Natural killer cell (primary cell): ENCODE measurements at regions not wholly inside any gene's neighbourhood (a gene's known extent, or its start where the extent isn't known, plus 50 kb on each side); places are given as distances from the start of the nearest gene placed in this dataset.

Experiments
- ATAC-seq, 3 donors: fragments of 150-1000 bp in 2 of 3; fragments of 200-7000 bp in 1 of 3; cut with Tn5 transposase; 1 replicate in 1 of 3; 2 replicates in 2 of 3; pipeline ENCODE4 v1.10.0; 2021; ENCODE audit warnings: mild to moderate bottlenecking in 2 of 3, moderate library complexity in 2 of 3
- DNase-seq, 2 donors: peaks; one replicate each; pipeline versions ENCODE4 v3.0.0 to v3.0.0-alpha.2; 2013 to 2021; ENCODE audit warnings: mixed read lengths in 1 of 2
- H3K27ac ChIP-seq: one replicate; pipeline ENCODE4 v1.5.1; 2013; ENCODE audit warnings: mild to moderate bottlenecking, low read length
- H3K27me3 ChIP-seq: one replicate; pipeline ENCODE4 v1.6.1; 2013; ENCODE audit warnings: low read length; ENCODE audit not compliant: control insufficient read depth, insufficient read depth
- H3K36me3 ChIP-seq: one replicate; pipeline ENCODE4 v1.6.1; 2013; ENCODE audit warnings: low read length; ENCODE audit not compliant: control insufficient read depth, insufficient read depth
- H3K4me1 ChIP-seq: one replicate; pipeline ENCODE4 v1.6.1; 2013; ENCODE audit warnings: low read length; ENCODE audit not compliant: control insufficient read depth, insufficient read depth
- H3K4me3 ChIP-seq: one replicate; pipeline ENCODE4 v1.5.1; 2013; ENCODE audit warnings: low read length
- H3K9me3 ChIP-seq: one replicate; pipeline ENCODE4 v1.6.1; 2013; ENCODE audit warnings: low read length; ENCODE audit not compliant: control insufficient read depth, insufficient read depth
- H3K27ac Mint-ChIP-seq, 2 donors: one replicate each; pipeline ENCODE4 v1.8.0; 2022; ENCODE audit warnings: mild to moderate bottlenecking in 2 of 2, mixed read lengths in 2 of 2, moderate library complexity in 1 of 2
- H3K27me3 Mint-ChIP-seq, 2 donors: one replicate each; pipeline ENCODE4 v1.8.0; 2022; ENCODE audit warnings: low read depth in 2 of 2, mixed read lengths in 2 of 2
- H3K36me3 Mint-ChIP-seq: one replicate; pipeline ENCODE4 v1.8.0; 2022; ENCODE audit warnings: mixed read lengths
- H3K4me1 Mint-ChIP-seq, 2 donors: one replicate each; pipeline ENCODE4 v1.8.0; 2022; ENCODE audit warnings: mixed read lengths in 2 of 2
- H3K4me3 Mint-ChIP-seq: one replicate; pipeline ENCODE4 v1.8.0; 2022; ENCODE audit warnings: mild to moderate bottlenecking, moderate library complexity, mixed read lengths
- H3K9me3 Mint-ChIP-seq, 2 donors: one replicate each; pipeline ENCODE4 v1.8.0; 2022; ENCODE audit warnings: mixed read lengths in 2 of 2
- CTCF ChIP-seq: fragments of 200-600 bp; IDR thresholded peaks from one replicate; pipeline ENCODE4 v1.8.0; 2022; ENCODE audit warnings: antibody characterized with exemption
- WGBS: methylation state at CpG from one replicate; pipeline ENCODE4 v1.1.7; 2013; ENCODE audit warnings: missing lambda C conversion rate; ENCODE audit not compliant: insufficient coverage; 5-methylcytosine and 5-hydroxymethylcytosine counted together
- intact Hi-C: fragments of 100-400 bp; cut with micrococcal nuclease; formaldehyde crosslinking; loops from one replicate; pipeline ENCODE4 v1.14.2; 2022

GRCh38 chr2:118596620-118597019, 250.8 kb downstream of the EN1 start:
- 95% methylated on average over 6 of the region's 6 CpGs for WGBS
- H3K27ac Mint-ChIP-seq: no peak overlapping the region

GRCh38 chr2:118593257-118593656, 254.2 kb downstream of the EN1 start:
- Histone ChIP-seq H3K27ac (no peak overlapping the region), H3K4me1 (no peaks in the 10 kb centered on the region), H3K27me3 (no peaks in the 10 kb centered on the region), H3K9me3 (peaks cover 3% of the 10 kb centered on the region), H3K36me3 (no peaks in the 10 kb centered on the region), H3K4me3 (no peak overlapping the region)
- DNase-seq (no peak), ATAC-seq (no peak)
- no peak for TF ChIP-seq CTCF
- intact Hi-C loops: no loop called here
- H3K27me3 Mint-ChIP-seq: no peaks in the 10 kb centered on the region
- peaks cover 3 to 8% of the 10 kb centered on the region in 2 donors for H3K9me3 Mint-ChIP-seq
- H3K4me1 Mint-ChIP-seq: no peaks in the 10 kb centered on the region
- H3K36me3 Mint-ChIP-seq: no peaks in the 10 kb centered on the region
- WGBS: 87% methylated on average over 1 of the region's 1 CpG
- no peak overlapping the region for H3K4me3 Mint-ChIP-seq
- no peak overlapping the region for H3K27ac Mint-ChIP-seq

More at GRCh38 chr2:118596620-118597019, 250.8 kb downstream of the EN1 start:
- H3K4me1 Mint-ChIP-seq: no peaks in the 10 kb centered on the region
- Histone ChIP-seq H3K9me3 (peaks cover 3% of the 10 kb centered on the region), H3K4me1 (no peaks in the 10 kb centered on the region), H3K27me3 (no peaks in the 10 kb centered on the region), H3K4me3 (no peak overlapping the region), H3K27ac (no peak overlapping the region), H3K36me3 (no peaks in the 10 kb centered on the region)
- DNase-seq (no peak), ATAC-seq (no peak)
- no peaks in the 10 kb centered on the region for H3K36me3 Mint-ChIP-seq
- peaks cover 3 to 9% of the 10 kb centered on the region in 2 donors for H3K9me3 Mint-ChIP-seq
- no peaks in the 10 kb centered on the region for H3K27me3 Mint-ChIP-seq
- intact Hi-C loops: no loop called here
- TF ChIP-seq CTCF: no peak
- H3K4me3 Mint-ChIP-seq: no peak overlapping the region

- Mint-ChIP-seq H3K4me3 (no peak overlapping the region), H3K27me3 (peaks cover 0 to 3% of the 10 kb centered on the region in 2 donors), H3K9me3 (peaks cover 2 to 5% of the 10 kb centered on the region in 2 donors), H3K36me3 (no peaks in the 10 kb centered on the region), H3K4me1 (no peaks in the 10 kb centered on the region), H3K27ac (no peak overlapping the region)
- no peaks in the 10 kb centered on the region for H3K27me3 ChIP-seq
- no peak for ATAC-seq
- no peaks in the 10 kb centered on the region for H3K4me1 ChIP-seq
- no peak overlapping the region for H3K4me3 ChIP-seq
- TF ChIP-seq CTCF: no peak
- H3K9me3 ChIP-seq: no peaks in the 10 kb centered on the region
- no peaks in the 10 kb centered on the region for H3K36me3 ChIP-seq
- no peak for DNase-seq
- WGBS: 81% methylated on average over 7 of the region's 7 CpGs
- intact Hi-C loops: no loop called here
- H3K27ac ChIP-seq: no peak overlapping the region
Observed at GRCh38 chr2:118591223-118591622, 256.2 kb downstream of the EN1 start.

- Histone ChIP-seq H3K27me3 (no peaks in the 10 kb centered on the region), H3K4me1 (no peaks in the 10 kb centered on the region), H3K9me3 (no peaks in the 10 kb centered on the region), H3K27ac (no peak overlapping the region), H3K36me3 (no peaks in the 10 kb centered on the region), H3K4me3 (no peak overlapping the region)
- H3K36me3 Mint-ChIP-seq: no peaks in the 10 kb centered on the region
- DNase-seq: no peak
- ATAC-seq: no peak
- no peak overlapping the region for H3K27ac Mint-ChIP-seq
- H3K9me3 Mint-ChIP-seq: peaks cover 2 to 3% of the 10 kb centered on the region in 2 donors
- H3K4me3 Mint-ChIP-seq: no peak overlapping the region
- 87% methylated on average over 3 of the region's 3 CpGs for WGBS
- intact Hi-C loops: no loop called here
- H3K4me1 Mint-ChIP-seq: no peaks in the 10 kb centered on the region
- peaks cover 0 to 3% of the 10 kb centered on the region in 2 donors for H3K27me3 Mint-ChIP-seq
- TF ChIP-seq CTCF: no peak
Observed at GRCh38 chr2:118589721-118590120, 257.7 kb downstream of the EN1 start.
